ENCODE measurements at regions not wholly inside any gene's neighbourhood (a gene's known extent, or its start where the extent isn't known, plus 50 kb on each side); places are given as distances from the start of the nearest gene placed in this dataset.
"Not testable (repeated sequence)": the region's sequence is repeated elsewhere in the genome, so short reads cannot be mapped to it uniquely, and the experiment has no call there.

GRCh38 chr16:22662958-22663357 lies 151.0 kb upstream of the HS3ST2 start:
- TF ChIP-seq CTCF, POLR2A (IDR thresholded peaks at IDR 0.05): not testable (repeated sequence)
